Neural cell (in vitro differentiated cells): ENCODE measurements at regions not wholly inside any gene's neighbourhood (a gene's known extent, or its start where the extent isn't known, plus 50 kb on each side); places are given as distances from the start of the nearest gene placed in this dataset.

Experiments used
- H2AFZ ChIP-seq: fragments of 200-600, 300-800 bp; sonication (generic), shearing (Covaris generic); 2 replicates; pipeline ENCODE4 v1.6.0; 2014; ENCODE audit warnings: low read depth, mild to moderate bottlenecking, antibody characterized with exemption, low read length, moderate library complexity
- H3F3A ChIP-seq: fragments of 200-600 bp; shearing (Covaris generic); 2 replicates; pipeline ENCODE4 v1.6.1; 2016; ENCODE audit warnings: mild to moderate bottlenecking, moderate library complexity, mixed read lengths, antibody characterized with exemption, low read length; ENCODE audit not compliant: insufficient read depth, poor library complexity, severe bottlenecking
- H3K27ac ChIP-seq: fragments of 200-600, 300-800 bp; sonication (generic), shearing (Covaris generic); 2 replicates; pipeline ENCODE4 v1.5.1; 2014; ENCODE audit warnings: mild to moderate bottlenecking, low read length, moderate library complexity
- H3K27me3 ChIP-seq: fragments of 300-800, 200-600 bp; sonication (generic), shearing (Covaris generic); 2 replicates; pipeline ENCODE4 v1.6.0; 2014; ENCODE audit warnings: mild to moderate bottlenecking, low read depth, low read length, moderate library complexity; ENCODE audit not compliant: insufficient read depth
- H3K36me3 ChIP-seq: fragments of 300-800, 200-600 bp; sonication (generic), shearing (Covaris generic); 2 replicates; pipeline ENCODE4 v1.5.1; 2014; ENCODE audit warnings: mild to moderate bottlenecking, antibody characterized with exemption, low read length, moderate library complexity; ENCODE audit not compliant: insufficient read depth
- H3K4me2 ChIP-seq: fragments of 300-800, 200-600 bp; sonication (generic), shearing (Covaris generic); 2 replicates; pipeline ENCODE4 v1.6.0; 2014; ENCODE audit warnings: mild to moderate bottlenecking, low read length
- H3K4me3 ChIP-seq: fragments of 300-800, 200-600 bp; sonication (generic), shearing (Covaris generic); 2 replicates; pipeline ENCODE4 v1.5.1; 2014; ENCODE audit warnings: mild to moderate bottlenecking, low read length, moderate library complexity
- H3K79me2 ChIP-seq: fragments of 200-600 bp; shearing (Covaris generic); replicated peaks from 2 replicates; pipeline ENCODE4 v1.6.0; 2014; ENCODE audit warnings: mild to moderate bottlenecking, low read length, moderate library complexity; ENCODE audit not compliant: insufficient read depth
- H3K9ac ChIP-seq: fragments of 300-800, 200-600 bp; sonication (generic), shearing (Covaris generic); 2 replicates; pipeline ENCODE4 v1.6.1; 2016; ENCODE audit warnings: mild to moderate bottlenecking, low read length, mixed read lengths
- H3K9me2 ChIP-seq: fragments of 200-600 bp; shearing (Covaris generic); 2 replicates; pipeline ENCODE4 v1.6.1; 2016; ENCODE audit warnings: mild to moderate bottlenecking, low read length, mixed read lengths; ENCODE audit not compliant: insufficient read depth
- H3K9me3 ChIP-seq: fragments of 200-600, 300-800 bp; sonication (generic), shearing (Covaris generic); 2 replicates; pipeline ENCODE4 v1.6.1; 2016; ENCODE audit warnings: mild to moderate bottlenecking, mixed run types, low read length, moderate library complexity, mixed read lengths
- H4K20me1 ChIP-seq: fragments of 200-600 bp; shearing (Covaris generic); 2 replicates; pipeline ENCODE4 v1.6.1; 2016; ENCODE audit warnings: mild to moderate bottlenecking, mixed run types; ENCODE audit not compliant: insufficient read depth
- CTCF ChIP-seq: fragments of 450-650 bp; IDR thresholded peaks from 2 replicates; pipeline ENCODE4 v1.5.1; 2014; ENCODE audit warnings: antibody characterized with exemption, mild to moderate bottlenecking, moderate library complexity; ENCODE audit not compliant: poor library complexity, severe bottlenecking
- EP300 ChIP-seq: fragments of 450-650 bp; conservative IDR thresholded peaks from 2 replicates; pipeline ENCODE4 v1.6.1; 2014; ENCODE audit warnings: antibody characterized with exemption, mild to moderate bottlenecking, moderate library complexity; ENCODE audit not compliant: poor library complexity, severe bottlenecking
- EZH2 ChIP-seq: fragments of 200-600, 300-800 bp; shearing (Covaris generic), sonication (generic); IDR thresholded peaks from 2 replicates; pipeline ENCODE4 v1.6.1; 2014; ENCODE audit warnings: antibody characterized with exemption, low read length, borderline replicate concordance, mild to moderate bottlenecking; ENCODE audit not compliant: insufficient read depth, poor library complexity, severe bottlenecking
- MXI1 ChIP-seq: fragments of 450-650 bp; conservative IDR thresholded peaks from 2 replicates; pipeline ENCODE4 v1.6.1; 2014; ENCODE audit warnings: antibody characterized with exemption, mild to moderate bottlenecking; ENCODE audit not compliant: poor library complexity, severe bottlenecking
- POLR2AphosphoS5 ChIP-seq: IDR thresholded peaks from 2 replicates; pipeline ENCODE4 v1.6.1; 2012
- RAD21 ChIP-seq: fragments of 450-650 bp; conservative IDR thresholded peaks from 2 replicates; pipeline ENCODE4 v1.6.1; 2014; ENCODE audit warnings: antibody characterized with exemption, mild to moderate bottlenecking, moderate library complexity
- REST ChIP-seq: IDR thresholded peaks from 2 replicates; pipeline ENCODE4 v1.6.1; 2012; ENCODE audit warnings: borderline replicate concordance
- SMC3 ChIP-seq: fragments of 450-650 bp; conservative IDR thresholded peaks from 2 replicates; pipeline ENCODE4 v1.6.1; 2014; ENCODE audit warnings: antibody characterized with exemption, mild to moderate bottlenecking, moderate library complexity; ENCODE audit not compliant: poor library complexity
- TAF1 ChIP-seq: IDR thresholded peaks from 2 replicates; pipeline ENCODE4 v1.6.1; 2012; ENCODE audit warnings: low read depth

- Histone ChIP-seq H3K27ac (no peak overlapping the region), H2AFZ (no peak overlapping the region), H3K9me3 (no peaks in the 10 kb centered on the region), H3K4me3 (no peak overlapping the region), H3K4me2 (no peak overlapping the region), H3K36me3 (no peaks in the 10 kb centered on the region), H3K27me3 (no peaks in the 10 kb centered on the region), H3K9me2 (no peaks in the 10 kb centered on the region), H3K79me2 (no peaks in the 10 kb centered on the region), H4K20me1 (no peaks in the 10 kb centered on the region), H3F3A (no peaks in the 10 kb centered on the region), H3K9ac (no peak overlapping the region)
- TF ChIP-seq POLR2AphosphoS5 (peak; percentile 32), TAF1 (no peak)
Observed at GRCh38 chr5:40191150-40191549, 488.6 kb upstream of the PTGER4 start.

- Histone ChIP-seq H3K9me3 (no peaks in the 10 kb centered on the region), H3K9me2 (no peaks in the 10 kb centered on the region), H3K4me2 (no peak overlapping the region), H2AFZ (no peak overlapping the region), H3K79me2 (no peaks in the 10 kb centered on the region), H3F3A (no peaks in the 10 kb centered on the region), H3K9ac (no peak overlapping the region), H3K4me3 (no peak overlapping the region), H3K27me3 (no peaks in the 10 kb centered on the region), H3K27ac (no peak overlapping the region), H4K20me1 (no peaks in the 10 kb centered on the region), H3K36me3 (no peaks in the 10 kb centered on the region)
- TF ChIP-seq MXI1 (no peak), SMC3 (no peak), POLR2AphosphoS5 (no peak), EP300 (no peak)
Observed at GRCh38 chr5:40172721-40173120, 507.0 kb upstream of the PTGER4 start.

GRCh38 chr5:40171971-40172370 lies 507.7 kb upstream of the PTGER4 start:
- no peaks in the 10 kb centered on the region for H3F3A ChIP-seq
- H2AFZ ChIP-seq, result no peak overlapping the region
- no peaks in the 10 kb centered on the region for H3K9me3 ChIP-seq
- H3K9ac ChIP-seq, result no peak overlapping the region
- H3K4me3 ChIP-seq, result no peak overlapping the region
- TF ChIP-seq CTCF, result no peak
- TF ChIP-seq EZH2, result no peak
- no peak for TF ChIP-seq RAD21
- no peak for TF ChIP-seq EP300
- TF ChIP-seq REST, result no peak
- no peak for TF ChIP-seq TAF1
- no peak for TF ChIP-seq SMC3
- no peak for TF ChIP-seq MXI1
- no peak for TF ChIP-seq POLR2AphosphoS5
- H3K27ac ChIP-seq, result no peak overlapping the region
- H4K20me1 ChIP-seq, result no peaks in the 10 kb centered on the region
- no peak overlapping the region for H3K4me2 ChIP-seq
- H3K36me3 ChIP-seq, result no peaks in the 10 kb centered on the region
- H3K27me3 ChIP-seq, result no peaks in the 10 kb centered on the region
- H3K79me2 ChIP-seq, result no peaks in the 10 kb centered on the region
- no peaks in the 10 kb centered on the region for H3K9me2 ChIP-seq
